Right atrium auricular region (tissue), 2 donors: ENCODE measurements at regions not wholly inside any gene's neighbourhood (a gene's known extent, or its start where the extent isn't known, plus 50 kb on each side); places are given as distances from the start of the nearest gene placed in this dataset.

Experiments used
- DNase-seq: peaks from one replicate; pipeline ENCODE4 v3.0.0-alpha.2; 2019; ENCODE audit warnings: low spot score
- H3K27ac ChIP-seq, 2 donors: fragments of 200-600 bp; sonication (generic); 1 replicate in 1 of 2; 2 replicates in 1 of 2; pipeline ENCODE4 v1.5.1; 2016 to 2019
- H3K27me3 ChIP-seq, 2 donors: fragments of 200-600 bp; sonication (generic); one replicate each; pipeline versions ENCODE4 v1.5.1 to v1.6.0; 2017 to 2019
- H3K36me3 ChIP-seq: fragments of 200-600 bp; sonication (generic); one replicate; pipeline ENCODE4 v1.5.1; 2016
- H3K4me1 ChIP-seq, 2 donors: fragments of 200-600 bp; sonication (generic); one replicate each; pipeline versions ENCODE4 v1.5.1 to v1.6.0; 2017 to 2019
- H3K4me3 ChIP-seq, 2 donors: fragments of 200-600 bp; sonication (generic); 1 replicate in 1 of 2; 2 replicates in 1 of 2; pipeline ENCODE4 v1.5.1; 2017 to 2019; ENCODE audit warnings: mild to moderate bottlenecking in 1 of 2, moderate library complexity in 1 of 2
- H3K9me3 ChIP-seq, 2 donors: fragments of 200-600 bp; sonication (generic); one replicate each; pipeline ENCODE4 v1.5.1; 2019
- TF ChIP-seq, protein P1 (sequence below), 2 donors: fragments of 200-600 bp; sonication (generic); IDR thresholded peaks; one replicate each; pipeline ENCODE4 v1.5.1; 2019; ENCODE audit warnings: antibody characterized with exemption in 2 of 2

DNA sequence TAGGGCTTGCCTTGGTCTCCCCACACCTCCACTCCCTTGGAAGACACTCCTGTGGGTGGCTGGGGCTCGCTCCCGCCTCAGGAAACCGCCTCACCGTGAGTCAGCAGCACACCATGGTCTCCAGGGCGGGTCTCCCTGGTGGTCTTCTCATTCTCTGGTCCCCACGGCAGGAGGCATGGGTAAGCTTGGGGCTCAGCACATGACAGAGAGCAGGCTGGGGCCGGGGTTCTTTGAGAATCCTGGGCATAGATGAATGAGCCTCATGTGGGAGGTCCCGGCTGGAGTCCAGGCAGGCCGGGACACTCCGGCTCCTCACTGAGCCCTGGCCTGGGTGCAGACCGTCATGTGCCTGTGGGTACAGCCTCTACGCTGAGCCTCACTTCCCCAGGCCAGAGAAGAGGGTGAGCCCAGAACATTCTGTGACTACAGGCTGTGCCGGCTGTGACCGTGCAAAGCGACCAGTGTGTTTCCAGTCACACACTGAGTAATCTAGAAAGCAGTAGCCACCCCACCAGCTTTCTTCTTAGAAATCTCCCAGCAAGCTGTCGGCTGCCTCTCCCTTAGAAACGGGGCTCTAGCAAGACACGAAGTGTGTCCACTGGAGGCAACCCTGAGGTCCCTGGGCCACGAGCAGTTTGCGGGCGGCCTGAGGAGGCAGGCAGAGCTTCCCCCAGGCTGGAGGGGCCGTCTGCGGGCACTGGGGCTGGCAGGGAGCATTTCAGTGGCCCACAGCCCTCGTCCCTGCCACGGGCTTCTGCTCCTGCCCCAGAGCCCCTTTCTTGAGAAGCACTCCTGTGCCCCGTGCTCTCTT lies 93.1 kb downstream of the RHOB start:
- TF ChIP-seq, protein P1, sequence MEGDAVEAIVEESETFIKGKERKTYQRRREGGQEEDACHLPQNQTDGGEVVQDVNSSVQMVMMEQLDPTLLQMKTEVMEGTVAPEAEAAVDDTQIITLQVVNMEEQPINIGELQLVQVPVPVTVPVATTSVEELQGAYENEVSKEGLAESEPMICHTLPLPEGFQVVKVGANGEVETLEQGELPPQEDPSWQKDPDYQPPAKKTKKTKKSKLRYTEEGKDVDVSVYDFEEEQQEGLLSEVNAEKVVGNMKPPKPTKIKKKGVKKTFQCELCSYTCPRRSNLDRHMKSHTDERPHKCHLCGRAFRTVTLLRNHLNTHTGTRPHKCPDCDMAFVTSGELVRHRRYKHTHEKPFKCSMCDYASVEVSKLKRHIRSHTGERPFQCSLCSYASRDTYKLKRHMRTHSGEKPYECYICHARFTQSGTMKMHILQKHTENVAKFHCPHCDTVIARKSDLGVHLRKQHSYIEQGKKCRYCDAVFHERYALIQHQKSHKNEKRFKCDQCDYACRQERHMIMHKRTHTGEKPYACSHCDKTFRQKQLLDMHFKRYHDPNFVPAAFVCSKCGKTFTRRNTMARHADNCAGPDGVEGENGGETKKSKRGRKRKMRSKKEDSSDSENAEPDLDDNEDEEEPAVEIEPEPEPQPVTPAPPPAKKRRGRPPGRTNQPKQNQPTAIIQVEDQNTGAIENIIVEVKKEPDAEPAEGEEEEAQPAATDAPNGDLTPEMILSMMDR (IDR thresholded peaks at IDR 0.05) = no peak
- no peak for DNase-seq
- Histone ChIP-seq H3K9me3 (no peaks in the 10 kb centered on the region), H3K27ac (peak overlapping the region in 1 of 2 donors; percentile 40), H3K4me1 (peaks cover 0 to 42% of the 10 kb centered on the region in 2 donors), H3K4me3 (no peak overlapping the region), H3K27me3 (no peaks in the 10 kb centered on the region), H3K36me3 (no peaks in the 10 kb centered on the region)

DNA sequence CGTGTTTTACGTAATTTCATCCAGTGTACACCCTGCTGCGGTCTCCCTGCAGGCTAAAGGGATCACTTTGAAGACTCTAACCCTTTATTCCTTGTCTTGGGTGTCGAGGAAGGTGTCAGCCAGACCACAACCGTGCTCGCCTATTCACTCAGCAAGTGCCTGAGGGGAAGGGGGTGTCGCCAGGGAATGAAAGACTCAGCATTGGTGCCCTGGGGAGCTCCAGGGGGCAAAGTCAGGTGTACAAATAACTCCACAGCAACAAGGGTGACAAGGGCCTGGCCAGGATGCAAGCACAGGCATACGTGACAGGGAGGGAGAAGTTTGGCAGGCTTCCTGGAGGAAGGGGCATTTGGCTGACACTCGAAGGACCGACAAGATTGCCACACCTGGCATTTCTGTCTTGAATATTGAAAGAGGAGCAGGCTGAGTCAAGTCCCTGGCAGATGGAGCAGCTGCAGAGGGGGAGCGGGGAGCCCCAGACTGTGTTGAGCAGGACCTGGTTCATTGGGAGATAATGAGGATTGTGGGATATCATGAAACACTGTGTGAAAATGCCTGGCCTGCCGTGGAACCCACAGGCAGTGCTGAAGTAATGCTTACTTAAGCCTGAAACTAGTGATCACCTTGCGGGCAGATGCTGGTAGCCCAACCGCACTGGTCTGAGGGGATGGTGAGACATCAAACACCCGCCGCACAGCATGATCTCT lies 93.9 kb downstream of the RHOB start:
- Histone ChIP-seq H3K4me1 (peaks cover 0 to 36% of the 10 kb centered on the region in 2 donors), H3K4me3 (no peak overlapping the region), H3K27me3 (no peaks in the 10 kb centered on the region), H3K9me3 (no peaks in the 10 kb centered on the region), H3K27ac (peak overlapping the region in 1 of 2 donors; percentile 40), H3K36me3 (no peaks in the 10 kb centered on the region)
- TF ChIP-seq, protein P1 (IDR thresholded peaks at IDR 0.05) = no peak
- DNase-seq = no peak

DNA sequence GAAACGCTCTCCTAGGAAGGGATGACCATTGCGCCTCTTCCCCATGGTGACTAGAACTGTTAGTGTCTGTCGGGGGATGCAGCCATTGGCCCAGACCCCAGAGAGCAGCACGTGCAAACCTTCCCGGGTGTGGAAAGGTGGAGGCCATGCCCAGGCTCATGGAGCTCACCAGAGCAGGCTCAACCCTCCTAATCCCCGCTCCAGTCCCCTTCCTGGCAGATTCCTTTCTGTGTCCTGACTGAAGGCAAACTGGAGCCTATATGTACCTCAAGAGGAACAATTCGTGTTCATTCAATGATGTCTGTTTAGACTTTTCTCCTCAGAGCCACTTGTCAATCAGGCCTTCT lies 94.4 kb downstream of the RHOB start:
- Histone ChIP-seq H3K27me3 (no peaks in the 10 kb centered on the region), H3K9me3 (peaks cover 0 to 5% of the 10 kb centered on the region in 2 donors), H3K4me1 (peaks cover 0 to 36% of the 10 kb centered on the region in 2 donors), H3K4me3 (no peak overlapping the region), H3K36me3 (no peaks in the 10 kb centered on the region), H3K27ac (no peak overlapping the region)
- no peak for DNase-seq
- TF ChIP-seq, protein P1 (IDR thresholded peaks at IDR 0.05) = no peak

DNA sequence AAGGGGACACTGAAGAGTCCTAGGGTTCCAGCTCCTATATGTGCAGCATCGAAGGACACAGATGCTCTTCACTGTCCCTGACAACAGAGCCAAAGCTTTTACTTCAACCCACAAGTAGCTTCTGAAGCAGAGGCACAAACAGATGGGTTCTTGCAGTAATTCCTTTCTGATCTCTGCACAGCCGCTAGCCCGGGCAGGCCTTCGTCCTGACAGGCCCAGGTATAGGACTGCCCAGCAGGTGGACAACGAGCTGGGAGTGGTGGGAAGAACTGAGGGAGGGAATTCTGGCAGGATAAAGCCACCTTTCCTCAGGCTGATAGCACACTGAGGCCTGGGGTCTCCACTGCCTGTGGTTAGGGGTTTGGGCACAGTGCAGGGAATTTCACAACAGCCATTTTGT lies 94.8 kb downstream of the RHOB start:
- Histone ChIP-seq H3K9me3 (peaks cover 0 to 5% of the 10 kb centered on the region in 2 donors), H3K36me3 (no peaks in the 10 kb centered on the region), H3K4me3 (no peak overlapping the region), H3K27me3 (no peaks in the 10 kb centered on the region), H3K27ac (no peak overlapping the region), H3K4me1 (peaks cover 0 to 36% of the 10 kb centered on the region in 2 donors)
- TF ChIP-seq, protein P1 (IDR thresholded peaks at IDR 0.05) = no peak
- DNase-seq = no peak

DNA sequence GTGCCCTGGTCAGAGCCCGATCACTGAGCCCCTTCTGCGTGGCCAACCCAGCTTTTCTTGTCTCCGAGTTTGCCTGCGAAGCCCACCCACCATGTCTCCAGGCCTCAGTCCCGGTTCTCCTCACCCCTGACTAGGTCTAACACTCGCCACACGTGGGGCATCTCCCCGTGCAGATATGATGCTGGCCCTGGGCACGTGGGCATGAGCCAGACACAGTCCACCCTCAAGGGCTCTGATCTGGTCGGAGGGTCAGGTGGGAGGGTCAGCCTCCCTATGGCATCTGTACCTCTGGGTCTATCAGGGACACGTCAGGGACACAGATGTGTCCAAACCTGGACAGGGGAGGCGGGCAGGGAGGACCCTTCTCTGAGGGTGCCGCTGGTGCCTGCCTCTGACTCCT lies 95.4 kb downstream of the RHOB start:
- Histone ChIP-seq H3K4me1 (peaks cover 0 to 31% of the 10 kb centered on the region in 2 donors), H3K9me3 (peaks cover 0 to 5% of the 10 kb centered on the region in 2 donors), H3K4me3 (no peak overlapping the region), H3K27ac (no peak overlapping the region), H3K27me3 (no peaks in the 10 kb centered on the region), H3K36me3 (no peaks in the 10 kb centered on the region)
- DNase-seq = no peak
- TF ChIP-seq, protein P1 (IDR thresholded peaks at IDR 0.05) = no peak
